Right ventricle myocardium superior (tissue), 1 donor: ENCODE measurements at regions not wholly inside any gene's neighbourhood (a gene's known extent, or its start where the extent isn't known, plus 50 kb on each side); places are given as distances from the start of the nearest gene placed in this dataset.
"Not testable (repeated sequence)": the region's sequence is repeated elsewhere in the genome, so short reads cannot be mapped to it uniquely, and the experiment has no call there.

Source experiments
- ATAC-seq: fragments of 200-7000 bp; cut with Tn5 transposase; one replicate; pipeline ENCODE4 v1.9.1; 2020; ENCODE audit warnings: mild to moderate bottlenecking; ENCODE audit not compliant: poor library complexity
- DNase-seq: peaks from one replicate; pipeline ENCODE4 v3.0.0-alpha.2; 2020
- intact Hi-C: fragments of 100-400 bp; cut with DNase I; formaldehyde crosslinking; loops from one replicate; pipeline ENCODE4 v1.11.2; 2022
- donor health status: DM: no; HTN: yes; CAD: no; lungs with severe emphysema.

GRCh38 chrX:40845331-40845911 is 110.1 kb upstream of the MED14 start:
- intact Hi-C loops, result no loop called here
- ATAC-seq (peak; percentile 80), DNase-seq (peak; percentile 44)

DNA sequence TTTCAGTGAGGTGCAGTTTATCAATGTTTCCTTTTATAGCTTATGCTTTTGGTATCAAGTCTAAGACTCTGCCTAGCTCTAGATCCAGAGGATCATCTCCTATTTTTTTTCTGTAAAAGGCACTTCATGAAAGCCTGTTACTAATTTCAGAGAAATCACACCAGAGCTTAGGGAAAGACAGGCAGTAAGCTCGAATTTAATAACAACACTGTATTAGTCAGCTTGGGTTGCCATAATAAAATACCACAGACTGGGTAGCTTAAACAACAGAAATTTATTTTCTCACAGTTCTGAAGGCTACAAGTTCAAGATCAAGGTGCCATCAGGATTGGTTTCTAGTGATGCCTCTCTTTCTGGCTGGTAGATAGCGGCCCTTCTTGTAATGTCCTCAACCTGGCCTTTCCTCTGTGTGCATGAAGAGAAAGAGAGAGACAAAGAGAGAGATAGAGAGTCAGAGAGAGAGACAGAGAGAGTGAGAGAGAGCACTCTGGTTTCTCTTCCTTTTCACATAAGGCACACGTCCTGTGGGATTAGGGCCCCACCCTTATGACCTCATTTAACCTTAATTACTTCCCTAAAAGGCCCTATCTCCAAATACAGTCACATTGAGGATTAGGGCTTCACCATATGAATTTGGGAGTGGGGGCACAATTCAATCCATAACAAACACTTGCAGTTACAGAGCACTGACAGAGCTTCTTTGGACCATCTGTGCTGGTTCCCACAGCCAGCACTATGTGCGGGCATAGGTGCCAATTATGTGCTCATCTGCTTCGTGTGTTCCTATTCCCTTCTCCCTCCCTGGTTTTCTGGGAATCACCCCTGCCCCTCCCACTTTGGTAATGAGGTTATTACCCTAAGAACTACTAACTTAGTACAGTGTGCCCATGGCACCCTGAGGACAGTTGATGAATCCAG is 114.8 kb upstream of the MED14 start:
- no peak for ATAC-seq

GRCh38 chrX:40852586-40852985 is 117.2 kb upstream of the MED14 start:
- no peak for DNase-seq
- ATAC-seq, result no peak
- intact Hi-C loops, result no loop called here

More for the DNA sequence above, 114.8 kb upstream of the MED14 start:
- intact Hi-C loops, result no loop called here
- no peak for DNase-seq

DNA sequence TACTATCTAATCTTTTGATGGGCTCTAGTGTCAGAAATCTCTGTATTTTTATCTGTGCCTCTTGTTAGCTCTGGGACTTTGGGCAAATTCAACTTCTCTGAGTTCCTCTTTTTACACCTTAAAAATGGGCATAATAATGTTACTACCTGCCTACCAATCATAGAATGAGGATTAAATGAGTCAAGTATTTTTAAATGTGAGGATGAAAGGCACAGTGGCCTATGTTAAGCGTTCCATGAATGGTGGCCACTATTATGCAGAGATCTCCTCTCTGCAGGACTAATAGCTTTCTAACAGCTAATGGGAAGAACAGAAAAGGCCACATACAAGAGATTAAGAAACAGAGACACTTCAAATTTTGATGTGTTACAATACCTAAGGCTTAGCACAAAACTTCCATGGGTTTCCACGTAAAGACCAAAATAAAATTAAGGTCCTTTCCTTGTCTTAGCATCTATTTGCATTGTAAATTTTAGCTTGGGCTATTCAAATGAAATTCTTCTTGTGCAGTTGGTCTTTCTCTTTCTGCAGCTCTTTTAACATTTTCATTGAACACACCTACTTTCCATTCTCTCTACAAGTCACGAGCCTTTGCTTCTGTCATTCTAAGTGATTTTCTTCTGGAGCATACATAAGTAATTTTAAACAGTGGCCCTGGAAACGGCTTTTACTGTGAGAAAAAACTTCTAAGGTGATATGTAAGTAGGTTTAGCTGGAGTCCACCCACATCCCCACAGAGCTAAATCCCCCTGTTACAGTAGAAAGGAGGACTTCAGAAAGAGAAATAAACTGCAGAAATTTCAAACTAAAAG is 117.9 kb upstream of the MED14 start:
- ATAC-seq (no peak), DNase-seq (no peak)
- intact Hi-C loops, result no loop called here

DNA sequence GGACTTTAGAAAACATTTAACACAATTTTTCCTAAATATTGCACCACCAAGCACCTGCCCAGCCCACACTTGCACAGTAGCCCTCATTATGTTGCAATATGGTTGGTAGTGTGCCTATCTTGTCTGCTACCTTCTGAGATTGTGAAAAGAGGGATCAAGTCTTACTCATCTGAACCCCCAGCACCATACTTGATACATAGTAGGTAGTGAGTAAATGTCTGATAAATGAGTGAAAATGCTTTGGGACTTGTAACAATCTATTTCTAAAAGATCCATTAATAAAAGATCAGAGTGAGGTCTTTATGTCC is 118.4 kb upstream of the MED14 start:
- no peak for DNase-seq
- intact Hi-C loops, result no loop called here
- no peak for ATAC-seq

DNA sequence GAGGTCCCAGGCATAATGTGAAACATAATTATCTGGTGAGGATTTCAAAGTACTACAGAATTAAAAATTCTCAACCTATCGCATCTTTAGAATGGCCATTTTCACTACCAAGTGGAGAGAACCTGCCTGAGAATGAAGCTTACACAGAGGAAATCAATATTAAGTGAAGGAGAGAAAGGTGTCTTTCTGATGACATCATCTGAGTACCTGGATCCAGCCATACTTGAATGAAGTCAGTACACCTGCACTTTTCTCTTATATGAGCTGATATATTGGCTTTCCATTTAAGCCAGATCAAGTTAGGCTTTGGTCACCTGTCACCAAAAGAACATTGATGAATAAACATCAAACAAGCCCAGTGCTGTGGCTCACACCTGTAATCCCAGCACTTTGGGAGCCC is 118.9 kb upstream of the MED14 start:
- intact Hi-C loops, result no loop called here
- DNase-seq (no peak), ATAC-seq (no peak)

DNA sequence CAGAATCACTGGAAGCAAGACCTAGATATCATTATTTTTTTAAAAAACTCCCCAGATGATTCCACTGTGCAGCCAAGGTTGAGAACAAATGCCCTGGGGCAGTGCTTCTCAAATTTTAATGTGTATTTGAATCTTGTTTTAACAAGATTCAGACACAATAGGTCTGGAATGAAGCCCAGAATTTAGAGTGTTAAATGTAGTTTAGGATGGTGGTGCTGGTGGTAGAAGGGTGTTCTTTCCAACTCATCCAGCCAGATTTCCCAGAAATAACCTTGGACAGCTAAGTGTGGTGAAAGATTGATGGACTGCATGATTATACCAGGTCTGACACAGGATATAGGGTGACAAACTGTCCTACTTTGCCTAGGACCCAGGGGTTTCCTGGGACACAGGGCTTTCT is 120.1 kb upstream of the MED14 start:
- intact Hi-C loops, result no loop called here
- DNase-seq (no peak), ATAC-seq (peak; percentile 77)

DNA sequence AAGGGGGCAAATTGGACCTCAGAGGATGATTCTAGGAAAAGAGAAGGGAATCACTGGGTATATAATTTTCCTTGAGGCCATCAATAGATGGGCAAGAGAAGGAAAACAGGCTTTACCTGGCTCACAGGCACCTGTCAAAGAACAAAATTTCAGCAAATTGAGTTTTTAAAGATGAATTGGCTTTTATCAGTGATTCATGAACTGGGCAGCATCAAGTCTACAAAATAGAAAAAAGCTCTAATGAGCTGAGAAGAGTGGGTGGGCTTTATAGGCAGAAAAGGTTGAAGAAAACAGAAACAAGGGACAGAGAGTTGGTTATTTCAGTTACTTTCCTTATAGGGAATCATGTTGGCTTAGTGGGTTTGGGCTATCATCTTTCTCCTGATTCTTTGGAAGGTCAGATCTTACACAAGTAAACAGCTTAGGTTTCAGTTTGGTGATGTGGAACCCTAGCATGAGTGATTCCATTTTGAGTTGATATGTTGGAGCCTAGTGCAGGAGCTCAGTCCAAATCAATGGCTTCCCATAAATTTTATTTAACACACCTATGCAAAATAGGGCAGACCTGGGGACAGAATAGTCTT is 120.7 kb upstream of the MED14 start:
- no peak for ATAC-seq
- DNase-seq, result no peak
- intact Hi-C loops, result no loop called here

- intact Hi-C loops, DNase-seq, ATAC-seq: not testable (repeated sequence)
Measured at GRCh38 chrX:40861952-40862554, 126.7 kb upstream of the MED14 start.

DNA sequence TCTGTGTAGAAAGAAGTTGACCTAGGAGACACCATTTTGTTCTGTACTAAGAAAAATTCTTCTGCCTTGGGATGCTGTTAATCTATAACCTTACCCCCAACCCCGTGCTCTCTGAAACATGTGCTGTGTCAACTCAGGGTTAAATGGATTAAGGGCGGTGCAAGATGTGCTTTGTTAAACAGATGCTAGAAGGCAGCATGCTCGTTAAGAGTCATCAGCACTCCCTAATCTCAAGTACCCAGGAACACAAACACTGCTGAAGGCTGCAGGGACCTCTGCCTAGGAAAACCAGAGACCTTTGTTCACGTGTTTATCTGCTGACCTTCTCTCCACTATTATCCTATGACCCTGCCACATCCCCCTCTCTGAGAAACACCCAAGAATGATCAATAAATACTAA is 127.9 kb upstream of the MED14 start:
- intact Hi-C loops, DNase-seq, ATAC-seq: not testable (repeated sequence)

GRCh38 chrX:40863671-40864070 is 128.3 kb upstream of the MED14 start:
- ATAC-seq, result no peak
- intact Hi-C loops, result no loop called here
- no peak for DNase-seq

DNA sequence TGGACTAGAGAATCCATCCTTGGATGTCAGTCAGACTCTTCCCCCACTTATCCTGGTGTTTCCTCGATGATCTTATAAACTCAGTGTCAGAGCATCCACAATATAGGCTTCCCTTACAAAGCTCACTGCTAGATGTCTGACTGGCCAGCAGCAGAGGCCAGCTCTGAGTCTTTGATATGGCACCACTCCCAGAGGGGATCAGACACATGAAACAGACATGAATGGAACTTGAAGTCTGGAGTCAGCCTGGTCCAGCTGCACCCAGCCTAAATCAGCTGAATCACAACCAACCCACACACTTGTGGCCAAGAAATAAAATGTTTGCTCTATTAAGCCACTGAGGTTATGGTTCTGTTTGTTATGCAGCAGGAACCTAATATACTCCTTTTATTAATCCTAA is 129.6 kb upstream of the MED14 start:
- intact Hi-C loops, result no loop called here
- DNase-seq (no peak), ATAC-seq (peak; percentile 67)

DNA sequence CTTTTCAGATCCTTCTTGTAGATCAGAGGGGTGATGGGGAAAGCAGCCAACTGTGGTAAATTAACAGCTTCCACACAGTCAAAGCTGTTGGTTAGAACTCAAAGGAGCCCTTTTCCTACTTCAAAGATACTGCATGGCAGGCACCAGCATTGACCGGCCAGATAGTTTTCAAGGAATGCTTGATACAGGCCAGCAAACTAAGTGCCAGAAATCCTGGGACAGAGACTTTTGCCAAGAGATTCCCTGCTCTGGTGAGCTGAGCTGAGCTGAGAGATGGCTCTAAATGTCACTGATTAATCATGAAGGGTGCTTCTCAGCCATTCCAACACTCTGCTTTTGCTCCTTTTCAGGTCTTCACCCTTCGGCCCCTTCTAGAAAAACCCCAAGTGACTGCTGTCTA is 131.6 kb upstream of the MED14 start:
- DNase-seq (no peak), ATAC-seq (peak; percentile 93)

GRCh38 chrX:40867352-40867751 is 132.0 kb upstream of the MED14 start:
- intact Hi-C loops, result no loop called here
- ATAC-seq (peak; percentile 53), DNase-seq (no peak)

More for the DNA sequence above, 131.6 kb upstream of the MED14 start:
- intact Hi-C loops, result no loop called here

GRCh38 chrX:40868868-40869267 is 133.5 kb upstream of the MED14 start:
- DNase-seq (no peak), ATAC-seq (no peak)
- intact Hi-C loops, result no loop called here

- not testable (repeated sequence) for ATAC-seq, DNase-seq
- intact Hi-C loops, result loop anchor here (10.0 kb wide), 1 partner anchor 244 kb away; no protein-coding TSS in a partner anchor
Measured at GRCh38 chrX:40870982-40871381, 135.6 kb upstream of the MED14 start.

- DNase-seq (no peak), ATAC-seq (no peak)
- intact Hi-C loops, result loop anchor here (10.0 kb wide), 1 partner anchor 243 kb away; no protein-coding TSS in a partner anchor
Measured at GRCh38 chrX:40871385-40872082, 136.2 kb upstream of the MED14 start.

GRCh38 chrX:40872351-40872750 is 137.0 kb upstream of the MED14 start:
- intact Hi-C loops, result loop anchor here (10.0 kb wide), 1 partner anchor 242 kb away; no protein-coding TSS in a partner anchor

More at GRCh38 chrX:40872351-40872750, 137.0 kb upstream of the MED14 start:
- ATAC-seq (no peak), DNase-seq (no peak)
